ENCODE measurements at regions not wholly inside any gene's neighbourhood (a gene's known extent, or its start where the extent isn't known, plus 50 kb on each side); places are given as distances from the start of the nearest gene placed in this dataset.

DNA sequence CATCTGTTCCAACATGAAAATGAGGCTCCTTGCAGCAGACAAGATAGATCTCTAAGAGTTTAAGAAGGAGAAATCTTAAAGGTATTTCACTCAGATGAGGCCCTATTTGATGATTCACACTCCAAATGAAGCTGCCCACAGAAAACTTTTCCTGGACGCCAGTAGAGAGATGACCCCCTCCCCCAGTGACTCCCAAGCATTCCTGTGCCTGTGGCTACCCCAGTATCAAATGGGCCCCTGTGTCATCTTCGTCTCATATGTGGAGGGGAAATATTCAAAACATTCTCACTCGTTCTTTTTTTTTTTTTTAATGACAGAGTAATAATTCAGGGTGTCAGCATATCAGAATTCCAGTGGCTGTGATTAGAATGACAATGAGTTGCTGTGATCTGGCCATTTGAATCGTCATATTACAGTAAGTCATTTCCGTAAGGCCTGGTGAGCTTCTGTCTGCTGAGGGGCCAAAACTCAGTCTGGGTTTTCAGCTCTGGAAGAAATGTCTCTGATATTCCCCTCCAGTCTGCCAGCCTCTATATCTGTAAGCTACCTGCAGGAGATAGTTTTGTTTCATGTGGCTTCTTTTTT, 194.7 kb downstream of the URI1 start:
- intact Hi-C loops (cut with DNase I; ENCODE audit: low total_unique reads), result no loop called here
- Histone ChIP-seq H3K4me1 (no peaks in the 10 kb centered on the region), H3K27me3 (no peaks in the 10 kb centered on the region), H3K9me3 (no peaks in the 10 kb centered on the region), H3K27ac (no peak overlapping the region), H3K4me3 (no peak overlapping the region), H3K36me3 (no peaks in the 10 kb centered on the region)
- TF ChIP-seq CTCF (IDR thresholded peaks at IDR 0.05), result no peak
- no peak for DNase-seq

DNA sequence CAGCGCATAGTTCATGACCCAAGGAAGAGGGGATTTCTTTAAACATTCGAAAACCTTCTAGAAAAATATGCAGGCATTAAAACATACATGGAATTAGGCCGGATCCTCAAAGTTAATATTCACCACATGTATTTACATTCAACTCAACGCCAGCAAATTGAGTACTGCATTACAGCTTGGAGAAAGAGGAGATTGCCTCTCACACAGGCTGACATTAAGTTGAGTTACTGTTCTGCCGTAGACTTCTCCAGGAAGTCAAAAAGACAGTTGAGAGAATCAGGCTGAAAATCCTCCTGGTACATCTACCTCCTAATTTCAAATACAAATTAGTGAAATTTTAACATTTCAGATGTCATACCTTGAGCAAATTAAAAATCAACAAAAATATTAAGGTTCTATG, 195.7 kb downstream of the URI1 start:
- H3K36me3 ChIP-seq, result no peaks in the 10 kb centered on the region

GRCh38 chr19:30144242-30144758, 202.3 kb downstream of the URI1 start:
- TF ChIP-seq CTCF (IDR thresholded peaks at IDR 0.05), result no peak
- Histone ChIP-seq H3K4me1 (no peaks in the 10 kb centered on the region), H3K36me3 (no peaks in the 10 kb centered on the region), H3K9me3 (no peaks in the 10 kb centered on the region), H3K4me3 (no peak overlapping the region), H3K27me3 (no peaks in the 10 kb centered on the region), H3K27ac (no peak overlapping the region)
- intact Hi-C loops (cut with DNase I; ENCODE audit: low total_unique reads), result no loop called here
- no peak for DNase-seq

More for the DNA sequence above, 195.7 kb downstream of the URI1 start:
- Histone ChIP-seq H3K27me3 (no peaks in the 10 kb centered on the region), H3K9me3 (no peaks in the 10 kb centered on the region), H3K4me3 (no peak overlapping the region), H3K27ac (no peak overlapping the region), H3K4me1 (no peaks in the 10 kb centered on the region)
- intact Hi-C loops (cut with DNase I; ENCODE audit: low total_unique reads), result no loop called here
- TF ChIP-seq CTCF (IDR thresholded peaks at IDR 0.05), result no peak
- no peak for DNase-seq

GRCh38 chr19:30144802-30145201, 202.8 kb downstream of the URI1 start:
- Histone ChIP-seq H3K27me3 (no peaks in the 10 kb centered on the region), H3K9me3 (no peaks in the 10 kb centered on the region), H3K4me1 (no peaks in the 10 kb centered on the region), H3K36me3 (no peaks in the 10 kb centered on the region), H3K27ac (no peak overlapping the region), H3K4me3 (no peak overlapping the region)
- TF ChIP-seq CTCF (IDR thresholded peaks at IDR 0.05), result no peak
- DNase-seq, result no peak
- intact Hi-C loops (cut with DNase I; ENCODE audit: low total_unique reads), result no loop called here

GRCh38 chr19:30145467-30145866, 203.4 kb downstream of the URI1 start:
- Histone ChIP-seq H3K4me3 (no peak overlapping the region), H3K27me3 (no peaks in the 10 kb centered on the region), H3K27ac (no peak overlapping the region), H3K4me1 (no peaks in the 10 kb centered on the region), H3K9me3 (no peaks in the 10 kb centered on the region), H3K36me3 (no peaks in the 10 kb centered on the region)
- intact Hi-C loops (cut with DNase I; ENCODE audit: low total_unique reads), result no loop called here
- TF ChIP-seq CTCF (IDR thresholded peaks at IDR 0.05), result no peak
- DNase-seq, result no peak

DNA sequence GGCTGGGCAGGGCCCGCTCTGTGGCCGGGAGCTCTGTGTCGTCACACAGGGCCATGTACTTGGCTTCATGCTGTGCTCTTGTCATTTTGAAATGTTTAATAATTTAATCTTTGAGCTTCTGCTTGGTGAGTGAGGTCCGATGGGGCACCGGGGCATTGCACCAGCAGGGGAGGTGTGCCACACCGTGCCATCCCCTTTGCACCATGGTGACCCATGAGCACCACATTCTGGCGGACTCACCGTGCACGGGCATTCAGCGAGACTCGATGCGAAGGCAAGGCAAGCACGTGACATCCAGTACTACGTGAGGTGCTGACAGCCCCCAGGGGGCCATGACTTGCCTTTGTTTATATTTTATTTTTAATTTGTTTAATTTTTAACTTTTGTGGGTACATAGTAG, 204.3 kb downstream of the URI1 start:
- no peaks in the 10 kb centered on the region for H3K9me3 ChIP-seq
- intact Hi-C loops (cut with DNase I; ENCODE audit: low total_unique reads), result no loop called here
- H3K4me3 ChIP-seq, result no peak overlapping the region
- H3K27ac ChIP-seq, result no peak overlapping the region
- no peaks in the 10 kb centered on the region for H3K36me3 ChIP-seq
- no peak for DNase-seq
- no peaks in the 10 kb centered on the region for H3K27me3 ChIP-seq
- H3K4me1 ChIP-seq, result no peaks in the 10 kb centered on the region
- TF ChIP-seq CTCF (IDR thresholded peaks at IDR 0.05), result no peak

Data from tibial artery (tissue), 4 donors.